ENCODE measurements at regions not wholly inside any gene's neighbourhood (a gene's known extent, or its start where the extent isn't known, plus 50 kb on each side); places are given as distances from the start of the nearest gene placed in this dataset.

DNA sequence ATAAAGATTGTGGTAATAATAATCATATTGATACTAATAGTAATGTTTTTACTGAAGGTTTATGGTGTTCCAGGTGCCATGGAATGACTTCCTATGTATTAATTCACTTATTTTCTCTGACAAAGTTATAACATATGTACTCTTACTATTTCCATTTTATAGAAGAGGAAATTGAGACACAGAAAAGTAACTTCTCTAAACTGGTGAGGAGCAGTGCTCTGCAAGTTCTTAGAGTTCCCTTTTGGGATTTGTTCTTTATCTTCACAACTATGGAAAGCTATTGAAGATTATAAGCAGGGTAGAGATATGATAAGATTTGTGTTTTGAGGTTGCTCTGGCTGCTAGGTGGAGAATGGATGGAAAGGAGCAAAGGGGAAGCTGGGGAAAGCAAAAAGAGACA lies 83.9 kb upstream of the OLFM4 start:
- H3K4me3 ChIP-seq (ENCODE audit: low read depth, low read length): no peak overlapping the region
- TF ChIP-seq, protein P1, sequence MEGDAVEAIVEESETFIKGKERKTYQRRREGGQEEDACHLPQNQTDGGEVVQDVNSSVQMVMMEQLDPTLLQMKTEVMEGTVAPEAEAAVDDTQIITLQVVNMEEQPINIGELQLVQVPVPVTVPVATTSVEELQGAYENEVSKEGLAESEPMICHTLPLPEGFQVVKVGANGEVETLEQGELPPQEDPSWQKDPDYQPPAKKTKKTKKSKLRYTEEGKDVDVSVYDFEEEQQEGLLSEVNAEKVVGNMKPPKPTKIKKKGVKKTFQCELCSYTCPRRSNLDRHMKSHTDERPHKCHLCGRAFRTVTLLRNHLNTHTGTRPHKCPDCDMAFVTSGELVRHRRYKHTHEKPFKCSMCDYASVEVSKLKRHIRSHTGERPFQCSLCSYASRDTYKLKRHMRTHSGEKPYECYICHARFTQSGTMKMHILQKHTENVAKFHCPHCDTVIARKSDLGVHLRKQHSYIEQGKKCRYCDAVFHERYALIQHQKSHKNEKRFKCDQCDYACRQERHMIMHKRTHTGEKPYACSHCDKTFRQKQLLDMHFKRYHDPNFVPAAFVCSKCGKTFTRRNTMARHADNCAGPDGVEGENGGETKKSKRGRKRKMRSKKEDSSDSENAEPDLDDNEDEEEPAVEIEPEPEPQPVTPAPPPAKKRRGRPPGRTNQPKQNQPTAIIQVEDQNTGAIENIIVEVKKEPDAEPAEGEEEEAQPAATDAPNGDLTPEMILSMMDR (IDR thresholded peaks at IDR 0.05; ENCODE audit: control insufficient read depth, extremely low read depth, insufficient read depth): no peak
- no peak for DNase-seq (ENCODE audit: low read depth)

DNA sequence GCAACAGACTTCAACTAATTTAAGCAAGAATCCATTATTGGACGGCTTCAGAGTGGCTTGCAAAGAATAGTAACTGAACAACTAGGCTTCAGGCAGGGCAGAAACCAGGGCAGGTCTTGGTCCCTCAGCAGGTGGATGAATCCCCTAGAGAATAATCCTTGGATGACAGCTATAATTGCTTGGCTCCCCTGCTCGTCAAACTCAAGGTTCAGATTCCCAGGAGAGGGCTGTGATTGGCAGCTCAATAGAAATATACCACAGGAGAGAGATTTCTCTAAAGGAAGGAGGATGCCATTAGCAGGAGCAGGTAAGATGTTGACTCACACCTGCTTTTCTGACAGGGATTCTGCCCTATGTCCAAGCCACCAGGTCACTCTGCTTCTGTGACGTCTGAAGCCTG lies 89.6 kb upstream of the PCDH8 start:
- DNase-seq (ENCODE audit: low read depth): no peak
- no peak overlapping the region for H3K4me3 ChIP-seq (ENCODE audit: low read depth, low read length)
- TF ChIP-seq, protein P1 (IDR thresholded peaks at IDR 0.05; ENCODE audit: control insufficient read depth, extremely low read depth, insufficient read depth): no peak

DNA sequence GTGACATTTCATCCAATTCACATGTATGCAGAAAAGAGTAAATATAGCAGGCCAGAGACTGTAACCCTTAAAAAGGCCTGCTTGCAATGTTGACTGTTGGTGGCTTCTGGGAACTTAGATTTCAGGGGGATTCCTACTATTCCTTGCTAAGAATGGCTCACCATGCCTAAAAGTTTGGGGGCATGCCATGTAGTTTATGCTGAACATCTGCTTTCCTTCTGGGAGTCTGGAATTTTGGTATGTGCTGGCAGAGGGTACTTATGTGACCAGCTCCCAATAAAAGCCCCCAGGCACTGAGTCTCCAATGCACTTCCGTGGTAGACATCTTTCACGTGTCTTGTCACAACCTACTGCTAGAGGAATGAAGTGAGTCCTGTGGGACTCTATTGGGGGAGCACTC lies 88.4 kb upstream of the PCDH8 start:
- no peak for DNase-seq (ENCODE audit: low read depth)
- no peak overlapping the region for H3K4me3 ChIP-seq (ENCODE audit: low read depth, low read length)
- TF ChIP-seq, protein P1 (IDR thresholded peaks at IDR 0.05; ENCODE audit: control insufficient read depth, extremely low read depth, insufficient read depth): no peak

DNA sequence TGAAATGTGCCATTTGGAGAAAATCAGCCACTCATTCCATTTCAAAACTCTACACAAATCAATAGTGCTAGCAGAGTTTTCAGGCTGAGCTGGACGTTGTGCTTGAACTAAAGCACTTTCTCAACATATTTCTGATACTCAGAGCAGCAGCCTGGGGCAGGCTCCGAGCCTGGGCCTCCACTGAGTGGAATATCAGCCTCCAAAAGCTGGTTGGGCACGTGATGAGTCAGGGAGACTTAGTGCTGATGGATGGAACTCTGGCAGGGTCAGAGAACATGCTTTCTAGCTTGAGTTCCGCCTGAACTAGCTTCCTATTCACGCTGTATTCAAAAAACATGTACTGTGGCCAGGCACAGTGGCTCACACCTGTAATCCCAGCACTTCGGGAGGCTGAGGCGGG lies 85.8 kb upstream of the PCDH8 start:
- H3K4me3 ChIP-seq (ENCODE audit: low read depth, low read length): no peak overlapping the region
- TF ChIP-seq, protein P1 (IDR thresholded peaks at IDR 0.05; ENCODE audit: control insufficient read depth, extremely low read depth, insufficient read depth): no peak
- DNase-seq (ENCODE audit: low read depth): no peak

DNA sequence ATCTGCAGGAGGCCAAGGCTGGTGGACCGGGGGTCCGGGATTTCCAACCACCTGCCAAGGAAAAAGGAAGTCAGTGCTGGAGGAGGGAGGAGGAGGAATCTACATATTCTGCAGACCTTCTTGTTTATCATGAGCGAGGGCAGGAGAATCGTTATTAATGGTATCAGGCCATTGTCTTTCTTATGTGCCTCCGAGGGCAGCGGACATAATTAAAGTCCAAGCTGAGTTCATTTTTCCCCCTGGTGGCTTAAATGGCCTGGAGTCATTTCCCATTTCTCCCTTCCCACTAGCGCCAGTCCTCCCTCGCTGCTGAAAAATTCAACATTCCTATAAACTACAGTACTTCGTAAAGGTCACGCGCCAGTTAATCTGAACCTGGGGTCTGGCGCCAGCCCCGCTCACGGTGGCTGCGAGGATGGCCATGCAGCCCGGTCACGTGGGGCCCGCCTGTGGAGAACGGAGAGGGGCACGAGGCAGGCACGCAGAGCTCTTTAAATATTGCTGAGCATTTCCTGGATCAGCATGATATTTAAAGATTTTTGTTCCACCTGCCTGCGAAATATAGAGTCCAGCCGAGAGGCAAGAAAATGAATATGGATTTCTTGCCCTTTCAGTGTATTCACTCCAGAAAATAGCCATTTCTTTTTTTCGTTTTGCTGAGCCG lies 85.2 kb upstream of the PCDH8 start:
- DNase-seq (ENCODE audit: low read depth): no peak
- no peak overlapping the region for H3K4me3 ChIP-seq (ENCODE audit: low read depth, low read length)
- TF ChIP-seq, protein P1 (IDR thresholded peaks at IDR 0.05; ENCODE audit: control insufficient read depth, extremely low read depth, insufficient read depth): no peak

DNA sequence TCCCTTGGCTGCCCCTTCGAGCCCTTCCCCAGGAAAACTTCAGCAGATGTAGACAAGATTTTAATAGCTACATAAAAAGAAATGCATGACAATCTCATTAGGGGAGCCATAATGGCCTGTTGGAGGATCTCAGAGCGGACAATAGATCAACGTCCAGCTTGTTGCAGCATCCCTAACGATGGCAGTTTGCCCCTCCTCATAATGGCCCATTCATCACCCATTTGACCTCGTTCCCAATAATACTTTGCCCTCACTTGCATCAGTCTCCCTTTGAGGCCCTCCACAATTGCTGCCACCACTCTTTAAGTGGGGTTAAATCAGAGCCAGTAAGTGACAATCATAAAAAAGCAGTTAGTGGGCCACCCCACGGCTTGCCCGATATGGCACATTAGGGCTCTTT lies 84.7 kb upstream of the PCDH8 start:
- H3K4me3 ChIP-seq (ENCODE audit: low read depth, low read length): no peak overlapping the region
- no peak for DNase-seq (ENCODE audit: low read depth)
- TF ChIP-seq, protein P1 (IDR thresholded peaks at IDR 0.05; ENCODE audit: control insufficient read depth, extremely low read depth, insufficient read depth): no peak

DNA sequence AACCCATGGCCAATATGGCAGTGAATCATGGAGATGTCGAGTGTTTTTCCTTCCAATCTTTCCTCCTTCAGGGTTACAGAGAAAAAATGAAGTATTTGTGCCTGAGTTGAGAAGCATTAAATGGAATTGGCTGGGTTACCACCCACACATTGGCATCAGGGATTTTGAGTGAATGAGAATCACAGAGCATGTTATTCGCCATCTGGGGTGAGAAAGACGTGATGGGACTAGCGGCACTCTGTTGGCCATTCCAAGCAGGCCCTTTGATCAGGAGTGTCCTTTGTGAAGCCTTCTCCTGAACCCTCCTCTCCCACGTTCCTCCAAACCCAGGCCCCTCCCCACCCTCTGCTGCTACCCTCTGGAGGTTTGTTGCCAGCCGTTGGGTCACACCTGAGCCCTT lies 84.2 kb upstream of the PCDH8 start:
- DNase-seq (ENCODE audit: low read depth): no peak
- TF ChIP-seq, protein P1 (IDR thresholded peaks at IDR 0.05; ENCODE audit: control insufficient read depth, extremely low read depth, insufficient read depth): no peak
- no peak overlapping the region for H3K4me3 ChIP-seq (ENCODE audit: low read depth, low read length)

Measured in LNCaP clone FGC (cell line).